Central memory CD8-positive, alpha-beta T cell (primary cell): ENCODE measurements at regions not wholly inside any gene's neighbourhood (a gene's known extent, or its start where the extent isn't known, plus 50 kb on each side); places are given as distances from the start of the nearest gene placed in this dataset.
"Not testable (repeated sequence)": the region's sequence is repeated elsewhere in the genome, so short reads cannot be mapped to it uniquely, and the experiment has no call there.

ENCODE experiments used
- ATAC-seq: fragments of 150-1000 bp; cut with Tn5 transposase; replicated peaks from 2 replicates; pipeline ENCODE4 v1.10.0; 2022; ENCODE audit warnings: mild to moderate bottlenecking, moderate FRiP score, moderate number of reproducible peaks; ENCODE audit not compliant: poor library complexity, severe bottlenecking; ENCODE audit errors: extremely low read depth
- DNase-seq, 2 donors: peaks; one replicate each; pipeline ENCODE4 v3.0.0; 2021; ENCODE audit warnings: low spot score in 2 of 2
- H3K27ac Mint-ChIP-seq: one replicate; pipeline ENCODE4 v1.8.0; 2022; ENCODE audit warnings: low read depth, mild to moderate bottlenecking, moderate library complexity, mixed read lengths
- H3K27me3 Mint-ChIP-seq: one replicate; pipeline ENCODE4 v1.8.0; 2022; ENCODE audit warnings: mixed read lengths
- H3K36me3 Mint-ChIP-seq: one replicate; pipeline ENCODE4 v1.8.0; 2022; ENCODE audit warnings: mild to moderate bottlenecking, moderate library complexity, mixed read lengths; ENCODE audit not compliant: insufficient read depth
- H3K4me1 Mint-ChIP-seq: one replicate; pipeline ENCODE4 v1.8.0; 2022; ENCODE audit warnings: mixed read lengths
- H3K4me3 Mint-ChIP-seq: one replicate; pipeline ENCODE4 v1.8.0; 2022; ENCODE audit warnings: mild to moderate bottlenecking, moderate library complexity, mixed read lengths
- H3K9me3 Mint-ChIP-seq: one replicate; pipeline ENCODE4 v1.8.0; 2022; ENCODE audit warnings: mixed read lengths

- Mint-ChIP-seq H3K4me1 (no peaks in the 10 kb centered on the region), H3K9me3 (no peaks in the 10 kb centered on the region), H3K4me3 (no peak overlapping the region), H3K36me3 (no peaks in the 10 kb centered on the region), H3K27me3 (peaks cover 48% of the 10 kb centered on the region), H3K27ac (no peak overlapping the region)
- DNase-seq: no peak
- ATAC-seq: no peak
These were observed 247.6 kb upstream of the C2CD4B start for GRCh38 chr15:62412686-62413085.

GRCh38 chr15:62413153-62413552 lies 248.1 kb upstream of the C2CD4B start:
- no peak overlapping the region for H3K4me3 Mint-ChIP-seq
- ATAC-seq (no peak), DNase-seq (no peak)
- no peaks in the 10 kb centered on the region for H3K9me3 Mint-ChIP-seq
- no peak overlapping the region for H3K27ac Mint-ChIP-seq
- H3K27me3 Mint-ChIP-seq: peaks cover 52% of the 10 kb centered on the region
- H3K4me1 Mint-ChIP-seq: no peaks in the 10 kb centered on the region
- no peaks in the 10 kb centered on the region for H3K36me3 Mint-ChIP-seq

- no peak overlapping the region for H3K4me3 Mint-ChIP-seq
- H3K27me3 Mint-ChIP-seq: peaks cover 54% of the 10 kb centered on the region
- ATAC-seq: no peak
- H3K27ac Mint-ChIP-seq: no peak overlapping the region
- no peaks in the 10 kb centered on the region for H3K9me3 Mint-ChIP-seq
- no peak for DNase-seq
- no peaks in the 10 kb centered on the region for H3K4me1 Mint-ChIP-seq
- H3K36me3 Mint-ChIP-seq: no peaks in the 10 kb centered on the region
These were observed 248.7 kb upstream of the C2CD4B start for GRCh38 chr15:62413786-62414185.

- Mint-ChIP-seq H3K27ac (no peak overlapping the region), H3K9me3 (no peaks in the 10 kb centered on the region), H3K27me3 (peaks cover 52% of the 10 kb centered on the region), H3K36me3 (no peaks in the 10 kb centered on the region), H3K4me3 (no peak overlapping the region), H3K4me1 (no peaks in the 10 kb centered on the region)
- DNase-seq (no peak), ATAC-seq (no peak)
These were observed 250.4 kb upstream of the C2CD4B start for GRCh38 chr15:62415498-62415897.

GRCh38 chr15:62416526-62416925 lies 251.4 kb upstream of the C2CD4B start:
- no peaks in the 10 kb centered on the region for H3K36me3 Mint-ChIP-seq
- no peak overlapping the region for H3K27ac Mint-ChIP-seq
- no peak for DNase-seq
- peaks cover 47% of the 10 kb centered on the region for H3K27me3 Mint-ChIP-seq
- H3K9me3 Mint-ChIP-seq: no peaks in the 10 kb centered on the region
- ATAC-seq: no peak
- no peaks in the 10 kb centered on the region for H3K4me1 Mint-ChIP-seq
- no peak overlapping the region for H3K4me3 Mint-ChIP-seq

- ATAC-seq (no peak), DNase-seq (no peak)
- Mint-ChIP-seq H3K27ac (no peak overlapping the region), H3K36me3 (no peaks in the 10 kb centered on the region), H3K4me3 (no peak overlapping the region), H3K9me3 (no peaks in the 10 kb centered on the region), H3K4me1 (no peaks in the 10 kb centered on the region), H3K27me3 (peaks cover 38% of the 10 kb centered on the region)
These were observed 252.4 kb upstream of the C2CD4B start for GRCh38 chr15:62417439-62417838.

- not testable (repeated sequence) for H3K27ac Mint-ChIP-seq, H3K4me1 Mint-ChIP-seq, ATAC-seq, H3K36me3 Mint-ChIP-seq, DNase-seq, H3K9me3 Mint-ChIP-seq, H3K4me3 Mint-ChIP-seq
- H3K27me3 Mint-ChIP-seq: peaks cover 28% of the 10 kb centered on the region
These were observed 253.4 kb upstream of the C2CD4B start for GRCh38 chr15:62418496-62418895.

- peaks cover 21% of the 10 kb centered on the region for H3K27me3 Mint-ChIP-seq
- H3K27ac Mint-ChIP-seq: no peak overlapping the region
- H3K9me3 Mint-ChIP-seq: no peaks in the 10 kb centered on the region
- H3K36me3 Mint-ChIP-seq: no peaks in the 10 kb centered on the region
- DNase-seq (no peak), ATAC-seq (no peak)
- H3K4me1 Mint-ChIP-seq: no peaks in the 10 kb centered on the region
- H3K4me3 Mint-ChIP-seq: no peak overlapping the region
These were observed 254.1 kb upstream of the C2CD4B start for GRCh38 chr15:62419192-62419591.

- not testable (repeated sequence) for H3K9me3 Mint-ChIP-seq, H3K36me3 Mint-ChIP-seq, DNase-seq, H3K27ac Mint-ChIP-seq, H3K4me1 Mint-ChIP-seq, ATAC-seq, H3K4me3 Mint-ChIP-seq
- H3K27me3 Mint-ChIP-seq: peaks cover 17% of the 10 kb centered on the region
These were observed 255.3 kb upstream of the C2CD4B start for GRCh38 chr15:62420371-62420770.

- no peaks in the 10 kb centered on the region for H3K4me1 Mint-ChIP-seq
- H3K36me3 Mint-ChIP-seq: no peaks in the 10 kb centered on the region
- H3K9me3 Mint-ChIP-seq: no peaks in the 10 kb centered on the region
- H3K4me3 Mint-ChIP-seq: no peak overlapping the region
- peaks cover 17% of the 10 kb centered on the region for H3K27me3 Mint-ChIP-seq
- no peak for DNase-seq
- ATAC-seq: no peak
- no peak overlapping the region for H3K27ac Mint-ChIP-seq
These were observed 256.2 kb upstream of the C2CD4B start for GRCh38 chr15:62421289-62421688.

- Mint-ChIP-seq H3K27ac (no peak overlapping the region), H3K4me3 (no peak overlapping the region), H3K4me1 (no peaks in the 10 kb centered on the region), H3K36me3 (no peaks in the 10 kb centered on the region), H3K27me3 (peaks cover 19% of the 10 kb centered on the region), H3K9me3 (no peaks in the 10 kb centered on the region)
- DNase-seq: no peak
- no peak for ATAC-seq
These were observed 261.4 kb upstream of the C2CD4B start for GRCh38 chr15:62426387-62426956.

- Mint-ChIP-seq H3K27ac (no peak overlapping the region), H3K4me1 (no peaks in the 10 kb centered on the region), H3K9me3 (no peaks in the 10 kb centered on the region), H3K36me3 (no peaks in the 10 kb centered on the region), H3K27me3 (peaks cover 19% of the 10 kb centered on the region), H3K4me3 (no peak overlapping the region)
- no peak for DNase-seq
- ATAC-seq: no peak
These were observed 263.2 kb upstream of the C2CD4B start for GRCh38 chr15:62428259-62428658.

- Mint-ChIP-seq H3K4me1 (no peaks in the 10 kb centered on the region), H3K4me3 (no peak overlapping the region), H3K36me3 (no peaks in the 10 kb centered on the region), H3K9me3 (no peaks in the 10 kb centered on the region), H3K27me3 (peaks cover 19% of the 10 kb centered on the region), H3K27ac (no peak overlapping the region)
- DNase-seq: no peak
- no peak for ATAC-seq
These were observed 263.9 kb upstream of the C2CD4B start for GRCh38 chr15:62428851-62429598.
